CD8-positive, alpha-beta memory T cell (primary cell): ENCODE measurements at regions not wholly inside any gene's neighbourhood (a gene's known extent, or its start where the extent isn't known, plus 50 kb on each side); places are given as distances from the start of the nearest gene placed in this dataset.

Experiments
- CTCF ChIA-PET: fragments of 350-600 bp; sonication (Branson Sonifier 250); formaldehyde crosslinking; loops from one replicate; lab custom pipeline; 2021; ENCODE audit warnings: antibody characterized with exemption; lab: Charles Lee
- POLR2A ChIA-PET: fragments of 350-600 bp; sonication (Branson Sonifier 250); formaldehyde crosslinking; loops from one replicate; lab custom pipeline; 2021; ENCODE audit warnings: antibody characterized with exemption; lab: Charles Lee
- DNase-seq, 5 donors: peaks; one replicate each; pipeline versions ENCODE4 v3.0.0 to v3.0.0-alpha.2; 2020 to 2022; ENCODE audit warnings: mixed read lengths in 1 of 5
- H3K27ac ChIP-seq: one replicate; pipeline ENCODE4 v1.7.0; 2013; ENCODE audit warnings: low read depth, mild to moderate bottlenecking, low read length, moderate library complexity
- H3K27me3 ChIP-seq: 2 replicates; pipeline ENCODE4 v1.7.0; 2013; ENCODE audit warnings: low read length, mild to moderate bottlenecking; ENCODE audit not compliant: insufficient read depth, poor library complexity, severe bottlenecking
- H3K36me3 ChIP-seq: 2 replicates; pipeline ENCODE4 v1.7.0; 2013; ENCODE audit warnings: mild to moderate bottlenecking, low read length, moderate library complexity; ENCODE audit not compliant: insufficient read depth
- H3K4me1 ChIP-seq: 2 replicates; pipeline ENCODE4 v1.7.0; 2013; ENCODE audit warnings: mild to moderate bottlenecking, low read length, moderate library complexity; ENCODE audit not compliant: insufficient read depth
- H3K4me3 ChIP-seq: 2 replicates; pipeline ENCODE4 v1.7.0; 2013; ENCODE audit warnings: mild to moderate bottlenecking, low read length
- H3K9me3 ChIP-seq: 2 replicates; pipeline ENCODE4 v1.7.0; 2013; ENCODE audit warnings: mild to moderate bottlenecking, low read length
- H3K27ac Mint-ChIP-seq, 8 donors: one replicate each; pipeline ENCODE4 v1.8.0; 2020 to 2021; ENCODE audit warnings: mixed read lengths in 8 of 8, mild to moderate bottlenecking in 6 of 8, inconsistent platforms in 3 of 8, moderate library complexity in 3 of 8
- H3K27me3 Mint-ChIP-seq, 2 donors: one replicate each; pipeline ENCODE4 v1.8.0; 2020 to 2021; ENCODE audit warnings: mixed read lengths in 2 of 2, mild to moderate bottlenecking in 1 of 2, moderate library complexity in 1 of 2
- H3K36me3 Mint-ChIP-seq, 3 donors: one replicate each; pipeline ENCODE4 v1.8.0; 2020 to 2021; ENCODE audit warnings: mixed read lengths in 3 of 3, inconsistent platforms in 1 of 3, mild to moderate bottlenecking in 1 of 3
- H3K4me1 Mint-ChIP-seq, 3 donors: one replicate each; pipeline ENCODE4 v1.8.0; 2020 to 2021; ENCODE audit warnings: mixed read lengths in 3 of 3, inconsistent platforms in 1 of 3, mild to moderate bottlenecking in 1 of 3
- H3K4me3 Mint-ChIP-seq, 7 donors: one replicate each; pipeline ENCODE4 v1.8.0; 2020 to 2021; ENCODE audit warnings: mixed read lengths in 7 of 7, mild to moderate bottlenecking in 6 of 7, moderate library complexity in 4 of 7, inconsistent platforms in 2 of 7
- H3K9me3 Mint-ChIP-seq, 5 donors: one replicate each; pipeline ENCODE4 v1.8.0; 2020 to 2022; ENCODE audit warnings: mixed read lengths in 5 of 5, mild to moderate bottlenecking in 3 of 5, moderate library complexity in 2 of 5, inconsistent platforms in 1 of 5

DNA sequence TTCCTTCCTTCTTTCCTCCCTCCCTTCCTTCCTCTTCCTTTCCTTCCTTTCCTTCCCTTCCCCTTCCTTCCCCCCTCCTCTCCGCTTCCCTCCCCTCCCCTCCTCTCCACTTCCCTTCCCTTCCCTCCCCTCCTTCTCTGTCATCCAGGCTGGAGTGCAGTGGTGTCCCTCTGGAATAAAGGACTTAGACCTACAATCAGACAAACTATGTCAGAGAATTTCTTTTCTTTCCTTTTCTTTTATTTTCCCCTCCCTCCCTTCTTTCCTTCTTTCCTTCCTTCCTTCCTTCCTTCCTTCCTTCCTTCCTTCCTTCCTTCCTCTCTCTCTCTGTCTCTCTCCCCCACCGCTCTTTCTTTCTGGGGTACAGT is 242.2 kb downstream of the GATA3 start:
- Mint-ChIP-seq H3K27ac (peak overlapping the region in 1 of 8 donors; percentile 55), H3K27me3 (peaks cover 8 to 9% of the 10 kb centered on the region in 2 donors), H3K4me3 (no peak overlapping the region), H3K36me3 (no peaks in the 10 kb centered on the region), H3K4me1 (no peaks in the 10 kb centered on the region), H3K9me3 (no peaks in the 10 kb centered on the region)
- H3K9me3 ChIP-seq: no peaks in the 10 kb centered on the region
- H3K4me3 ChIP-seq: no peak overlapping the region
- H3K4me1 ChIP-seq: no peaks in the 10 kb centered on the region
- H3K36me3 ChIP-seq: no peaks in the 10 kb centered on the region
- no peak overlapping the region for H3K27ac ChIP-seq
- POLR2A ChIA-PET: no interaction called here
- H3K27me3 ChIP-seq: no peaks in the 10 kb centered on the region
- CTCF ChIA-PET: no interaction called here
- DNase-seq: no peak

DNA sequence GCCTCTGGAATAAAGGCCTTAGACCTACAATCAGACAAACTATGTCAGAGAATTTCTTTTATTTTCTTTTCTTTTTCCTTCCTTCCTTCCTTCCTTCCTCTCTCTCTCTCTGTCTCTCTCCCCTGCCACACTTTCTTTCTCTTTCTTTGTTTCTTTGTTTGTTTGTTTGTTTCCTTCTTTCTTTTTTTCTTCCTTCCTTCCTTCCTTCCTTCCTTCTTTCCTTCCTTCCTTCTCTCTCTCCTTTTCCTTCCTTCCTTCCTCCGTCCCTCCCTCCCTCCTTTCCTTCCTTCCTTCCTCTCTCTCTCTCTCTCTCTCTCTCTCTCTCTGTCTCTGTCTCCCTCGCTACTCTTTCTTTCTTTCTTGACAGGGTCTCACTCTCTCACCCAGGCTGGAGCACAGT is 242.6 kb downstream of the GATA3 start:
- H3K4me3 ChIP-seq: no peak overlapping the region
- H3K4me1 Mint-ChIP-seq: peaks cover 0 to under 1% (median 0%) of the 10 kb centered on the region in 3 donors
- peaks cover 8 to 11% of the 10 kb centered on the region in 2 donors for H3K27me3 Mint-ChIP-seq
- no peaks in the 10 kb centered on the region for H3K27me3 ChIP-seq
- ChIA-PET POLR2A (no interaction called here), CTCF (no interaction called here)
- no peak for DNase-seq
- H3K9me3 ChIP-seq: no peaks in the 10 kb centered on the region
- no peaks in the 10 kb centered on the region for H3K4me1 ChIP-seq
- no peak overlapping the region for H3K4me3 Mint-ChIP-seq
- no peak overlapping the region for H3K27ac ChIP-seq
- H3K27ac Mint-ChIP-seq: peak overlapping the region in 1 of 8 donors; percentile 55
- no peaks in the 10 kb centered on the region for H3K9me3 Mint-ChIP-seq
- H3K36me3 ChIP-seq: no peaks in the 10 kb centered on the region
- no peaks in the 10 kb centered on the region for H3K36me3 Mint-ChIP-seq

DNA sequence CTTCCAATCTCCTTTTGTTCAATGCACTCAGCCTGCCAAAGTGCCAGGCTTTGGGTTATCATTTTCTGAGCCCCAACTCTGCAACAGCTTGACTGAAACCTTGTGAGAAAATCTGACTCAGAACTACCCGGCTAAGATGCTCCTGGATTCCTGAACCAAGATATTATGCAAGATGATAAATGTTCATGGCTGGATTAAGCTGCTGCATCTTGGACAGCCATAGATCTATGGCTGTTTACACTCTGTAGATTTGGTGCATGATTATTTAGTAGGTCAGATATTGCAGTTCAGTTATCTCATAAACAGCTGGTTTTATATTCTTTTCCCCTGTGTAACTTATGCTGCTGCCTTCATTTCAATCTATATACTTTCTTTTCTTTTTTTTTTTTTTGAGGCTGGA is 243.5 kb downstream of the GATA3 start:
- no peak overlapping the region for H3K27ac Mint-ChIP-seq
- no peaks in the 10 kb centered on the region for H3K36me3 ChIP-seq
- no peaks in the 10 kb centered on the region for H3K4me1 ChIP-seq
- H3K9me3 Mint-ChIP-seq: no peaks in the 10 kb centered on the region
- ChIA-PET CTCF (no interaction called here), POLR2A (no interaction called here)
- DNase-seq: no peak
- peaks cover 10 to 15% of the 10 kb centered on the region in 2 donors for H3K27me3 Mint-ChIP-seq
- H3K4me1 Mint-ChIP-seq: peaks cover 0 to 5% (median 0%) of the 10 kb centered on the region in 3 donors
- no peaks in the 10 kb centered on the region for H3K27me3 ChIP-seq
- no peaks in the 10 kb centered on the region for H3K36me3 Mint-ChIP-seq
- H3K9me3 ChIP-seq: no peaks in the 10 kb centered on the region
- no peak overlapping the region for H3K4me3 Mint-ChIP-seq
- H3K4me3 ChIP-seq: no peak overlapping the region
- no peak overlapping the region for H3K27ac ChIP-seq

DNA sequence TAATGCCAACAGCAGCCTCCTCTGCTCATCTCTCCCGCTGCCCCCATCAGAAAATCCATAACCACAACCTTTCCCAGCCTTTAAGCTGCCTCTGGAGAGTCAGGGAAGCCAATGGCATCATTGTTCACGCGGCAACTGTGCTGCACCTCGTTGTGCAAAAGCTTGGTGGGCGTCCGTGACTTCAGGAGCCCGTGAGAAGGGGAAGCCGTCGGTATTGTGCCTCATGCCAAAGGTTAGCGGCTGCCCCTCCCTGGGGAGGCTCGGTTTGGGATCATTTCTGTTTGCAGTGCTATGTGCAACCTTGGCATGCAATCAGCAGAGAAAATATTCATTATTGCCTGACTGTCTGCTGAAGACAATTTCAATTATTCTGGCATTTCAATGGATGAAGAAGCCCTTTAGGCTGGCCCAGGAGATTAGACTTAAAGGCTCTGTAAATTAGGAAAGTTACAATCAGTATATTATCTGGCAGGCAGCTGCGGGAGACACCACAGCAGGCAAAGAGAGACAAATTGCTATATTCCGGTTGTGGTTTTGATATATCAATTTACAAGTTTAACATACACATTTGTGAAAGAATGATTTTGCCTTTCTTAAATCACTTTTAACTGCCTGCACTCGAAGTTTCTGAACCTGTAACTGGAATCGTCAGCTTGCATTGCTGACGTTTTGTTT is 244.5 kb downstream of the GATA3 start:
- CTCF ChIA-PET: no interaction called here
- H3K4me3 Mint-ChIP-seq: no peak overlapping the region
- H3K36me3 Mint-ChIP-seq: no peaks in the 10 kb centered on the region
- POLR2A ChIA-PET: no interaction called here
- Histone ChIP-seq H3K4me1 (no peaks in the 10 kb centered on the region), H3K27ac (no peak overlapping the region), H3K9me3 (no peaks in the 10 kb centered on the region), H3K4me3 (no peak overlapping the region), H3K36me3 (no peaks in the 10 kb centered on the region), H3K27me3 (no peaks in the 10 kb centered on the region)
- H3K27me3 Mint-ChIP-seq: peaks cover 13 to 17% of the 10 kb centered on the region in 2 donors
- no peaks in the 10 kb centered on the region for H3K9me3 Mint-ChIP-seq
- peaks cover 0 to 7% (median 0%) of the 10 kb centered on the region in 3 donors for H3K4me1 Mint-ChIP-seq
- no peak for DNase-seq
- no peak overlapping the region for H3K27ac Mint-ChIP-seq

DNA sequence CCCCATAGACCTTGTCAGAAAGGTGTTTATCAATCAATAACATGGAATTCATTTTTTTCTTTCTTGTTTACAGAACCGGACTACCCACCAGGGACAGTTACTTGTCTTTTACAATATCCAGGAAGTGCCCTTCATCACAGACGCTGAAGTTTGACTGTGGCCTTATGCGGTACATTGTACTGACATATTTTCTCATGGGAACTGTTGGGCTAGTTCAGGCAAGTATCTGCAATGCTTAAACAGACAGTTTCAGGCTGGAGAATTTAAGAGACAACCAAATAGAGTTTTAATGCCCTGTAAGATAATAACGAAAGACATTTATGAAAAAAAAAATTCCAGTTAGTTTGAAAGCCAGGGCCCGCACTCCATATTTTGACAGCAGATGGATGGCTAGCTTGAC is 246.4 kb downstream of the GATA3 start:
- no peak overlapping the region for H3K27ac Mint-ChIP-seq

DNA sequence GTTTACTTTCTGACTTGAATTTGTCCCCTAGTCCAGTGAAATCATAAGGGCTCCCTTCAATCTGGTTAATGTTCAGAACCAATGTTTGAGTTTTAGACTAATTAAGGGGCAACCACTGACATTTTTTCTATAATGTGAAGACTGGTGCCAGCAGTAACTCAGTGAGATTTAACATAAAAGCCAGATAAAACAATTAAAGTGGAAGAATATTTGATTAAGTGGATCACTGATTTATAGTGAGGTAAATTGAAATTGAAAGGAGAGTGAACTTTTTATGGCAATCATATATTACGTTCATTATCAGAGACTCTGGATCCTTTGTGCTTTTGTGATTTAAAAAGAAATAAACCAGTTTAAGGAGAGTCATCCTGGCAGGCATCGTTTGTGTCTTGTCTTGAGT is 246.8 kb downstream of the GATA3 start:
- Mint-ChIP-seq H3K36me3 (no peaks in the 10 kb centered on the region), H3K9me3 (no peaks in the 10 kb centered on the region), H3K4me1 (peaks cover 0 to 7% (median 0%) of the 10 kb centered on the region in 3 donors), H3K4me3 (no peak overlapping the region), H3K27ac (no peak overlapping the region), H3K27me3 (peaks cover 18 to 25% of the 10 kb centered on the region in 2 donors)
- Histone ChIP-seq H3K4me1 (no peaks in the 10 kb centered on the region), H3K36me3 (no peaks in the 10 kb centered on the region), H3K27me3 (no peaks in the 10 kb centered on the region), H3K27ac (no peak overlapping the region), H3K4me3 (no peak overlapping the region), H3K9me3 (no peaks in the 10 kb centered on the region)
- ChIA-PET POLR2A (no interaction called here), CTCF (no interaction called here)
- no peak for DNase-seq

More for the DNA sequence above, 246.4 kb downstream of the GATA3 start:
- Mint-ChIP-seq H3K9me3 (no peaks in the 10 kb centered on the region), H3K27me3 (peaks cover 18 to 25% of the 10 kb centered on the region in 2 donors), H3K36me3 (no peaks in the 10 kb centered on the region), H3K4me1 (peaks cover 0 to 7% (median 0%) of the 10 kb centered on the region in 3 donors), H3K4me3 (no peak overlapping the region)
- Histone ChIP-seq H3K4me1 (no peaks in the 10 kb centered on the region), H3K27ac (no peak overlapping the region), H3K36me3 (no peaks in the 10 kb centered on the region), H3K27me3 (no peaks in the 10 kb centered on the region), H3K4me3 (no peak overlapping the region), H3K9me3 (no peaks in the 10 kb centered on the region)
- POLR2A ChIA-PET: no interaction called here
- CTCF ChIA-PET: no interaction called here
- no peak for DNase-seq

DNA sequence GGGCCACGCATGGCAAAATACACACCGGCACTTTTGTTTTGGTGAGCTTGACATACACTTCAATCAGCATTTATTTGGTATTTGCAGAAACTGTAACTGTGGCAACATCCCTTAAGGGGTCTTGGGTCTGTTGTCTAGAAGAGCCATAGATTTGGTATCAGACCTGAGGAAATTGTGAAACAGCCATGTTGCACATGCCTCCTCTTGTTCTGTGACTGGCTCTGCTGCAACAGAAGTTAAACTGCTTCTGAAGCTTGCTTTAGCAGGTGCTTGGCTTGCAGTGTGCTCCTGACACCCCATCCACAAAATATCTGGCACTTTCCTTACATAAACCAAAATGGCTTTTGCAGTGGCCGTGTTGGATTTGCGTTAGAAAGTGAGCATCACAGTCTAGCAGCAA is 247.3 kb downstream of the GATA3 start:
- H3K4me1 ChIP-seq: no peaks in the 10 kb centered on the region
- Mint-ChIP-seq H3K36me3 (no peaks in the 10 kb centered on the region), H3K4me3 (no peak overlapping the region), H3K27me3 (peaks cover 18 to 25% of the 10 kb centered on the region in 2 donors), H3K4me1 (peaks cover 0 to 7% (median 0%) of the 10 kb centered on the region in 3 donors), H3K27ac (no peak overlapping the region), H3K9me3 (no peaks in the 10 kb centered on the region)
- no peaks in the 10 kb centered on the region for H3K36me3 ChIP-seq
- no peak overlapping the region for H3K4me3 ChIP-seq
- no peaks in the 10 kb centered on the region for H3K27me3 ChIP-seq
- no peak for DNase-seq
- H3K9me3 ChIP-seq: no peaks in the 10 kb centered on the region
- CTCF ChIA-PET: no interaction called here
- POLR2A ChIA-PET: no interaction called here
- no peak overlapping the region for H3K27ac ChIP-seq

DNA sequence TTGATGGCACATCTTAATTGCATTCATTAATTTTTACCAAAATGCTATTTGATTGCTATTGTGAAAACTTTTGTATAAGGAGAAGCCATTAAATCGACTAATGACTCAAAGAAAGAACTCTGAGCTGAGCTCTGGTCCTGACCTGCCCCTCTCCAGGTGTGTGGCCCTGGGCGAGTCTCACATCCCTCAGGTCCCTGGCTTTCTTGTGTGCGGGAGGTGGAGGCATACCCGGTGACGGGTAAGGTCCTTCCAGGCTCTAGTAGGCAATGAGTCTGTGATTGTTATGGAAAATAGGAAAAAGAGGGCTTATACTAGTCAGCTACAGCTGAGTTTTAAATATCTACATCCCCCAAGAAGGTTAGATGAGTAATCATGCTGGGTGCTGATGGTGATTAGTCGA is 248.1 kb downstream of the GATA3 start:
- H3K36me3 ChIP-seq: no peaks in the 10 kb centered on the region
- DNase-seq: no peak
- ChIA-PET CTCF (no interaction called here), POLR2A (no interaction called here)
- no peak overlapping the region for H3K4me3 ChIP-seq
- Mint-ChIP-seq H3K4me1 (peaks cover 0 to 7% (median 0%) of the 10 kb centered on the region in 3 donors), H3K27ac (no peak overlapping the region), H3K9me3 (no peaks in the 10 kb centered on the region), H3K4me3 (no peak overlapping the region), H3K27me3 (peaks cover 16 to 25% of the 10 kb centered on the region in 2 donors), H3K36me3 (no peaks in the 10 kb centered on the region)
- no peaks in the 10 kb centered on the region for H3K4me1 ChIP-seq
- no peaks in the 10 kb centered on the region for H3K27me3 ChIP-seq
- no peaks in the 10 kb centered on the region for H3K9me3 ChIP-seq
- no peak overlapping the region for H3K27ac ChIP-seq
